ENCODE measurements at regions not wholly inside any gene's neighbourhood (a gene's known extent, or its start where the extent isn't known, plus 50 kb on each side); places are given as distances from the start of the nearest gene placed in this dataset.

- no peak for DNase-seq
- in situ Hi-C loops (cut with MboI; ENCODE audit: low pct_unique_long_range_greater_than_20kb, low sequenced_read_pairs): no loop called here
Measured at GRCh38 chr2:81136296-81136695, 831.7 kb upstream of the LRRTM1 start.

- in situ Hi-C loops (cut with MboI; ENCODE audit: low pct_unique_long_range_greater_than_20kb, low sequenced_read_pairs): no loop called here
- no peak for DNase-seq
Measured at GRCh38 chr2:81097361-81097760, 792.8 kb upstream of the LRRTM1 start.

- in situ Hi-C loops (cut with MboI; ENCODE audit: low pct_unique_long_range_greater_than_20kb, low sequenced_read_pairs): no loop called here
- DNase-seq: no peak
Measured at GRCh38 chr2:81093031-81093430, 788.5 kb upstream of the LRRTM1 start.

GRCh38 chr2:81087646-81088045, 783.1 kb upstream of the LRRTM1 start:
- DNase-seq: no peak
- in situ Hi-C loops (cut with MboI; ENCODE audit: low pct_unique_long_range_greater_than_20kb, low sequenced_read_pairs): no loop called here

- in situ Hi-C loops (cut with MboI; ENCODE audit: low pct_unique_long_range_greater_than_20kb, low sequenced_read_pairs): no loop called here
- no peak for DNase-seq
Measured at GRCh38 chr2:81084101-81084500, 779.5 kb upstream of the LRRTM1 start.

GRCh38 chr2:81078631-81079030, 774.1 kb upstream of the LRRTM1 start:
- in situ Hi-C loops (cut with MboI; ENCODE audit: low pct_unique_long_range_greater_than_20kb, low sequenced_read_pairs): no loop called here
- DNase-seq: no peak

GRCh38 chr2:81078102-81078501, 773.5 kb upstream of the LRRTM1 start:
- no peak for DNase-seq
- in situ Hi-C loops (cut with MboI; ENCODE audit: low pct_unique_long_range_greater_than_20kb, low sequenced_read_pairs): no loop called here

- no peak for DNase-seq
- in situ Hi-C loops (cut with MboI; ENCODE audit: low pct_unique_long_range_greater_than_20kb, low sequenced_read_pairs): no loop called here
Measured at GRCh38 chr2:81077396-81077795, 772.8 kb upstream of the LRRTM1 start.

GRCh38 chr2:81073412-81073811, 768.9 kb upstream of the LRRTM1 start:
- in situ Hi-C loops (cut with MboI; ENCODE audit: low pct_unique_long_range_greater_than_20kb, low sequenced_read_pairs): no loop called here
- DNase-seq: no peak

GRCh38 chr2:81068144-81068543, 763.6 kb upstream of the LRRTM1 start:
- DNase-seq: no peak
- in situ Hi-C loops (cut with MboI; ENCODE audit: low pct_unique_long_range_greater_than_20kb, low sequenced_read_pairs): no loop called here

GRCh38 chr2:81061016-81061415, 756.5 kb upstream of the LRRTM1 start:
- no peak for DNase-seq
- in situ Hi-C loops (cut with MboI; ENCODE audit: low pct_unique_long_range_greater_than_20kb, low sequenced_read_pairs): no loop called here

- in situ Hi-C loops (cut with MboI; ENCODE audit: low pct_unique_long_range_greater_than_20kb, low sequenced_read_pairs): no loop called here
Measured at GRCh38 chr2:81050580-81051095, 746.1 kb upstream of the LRRTM1 start.

GRCh38 chr2:81043681-81044080, 739.1 kb upstream of the LRRTM1 start:
- DNase-seq: no peak
- in situ Hi-C loops (cut with MboI; ENCODE audit: low pct_unique_long_range_greater_than_20kb, low sequenced_read_pairs): no loop called here

More at GRCh38 chr2:81050580-81051095, 746.1 kb upstream of the LRRTM1 start:
- no peak for DNase-seq

GRCh38 chr2:81007104-81007503, 702.6 kb upstream of the LRRTM1 start:
- in situ Hi-C loops (cut with MboI; ENCODE audit: low pct_unique_long_range_greater_than_20kb, low sequenced_read_pairs): no loop called here
- no peak for DNase-seq

GRCh38 chr2:81002906-81003305, 698.4 kb upstream of the LRRTM1 start:
- in situ Hi-C loops (cut with MboI; ENCODE audit: low pct_unique_long_range_greater_than_20kb, low sequenced_read_pairs): no loop called here
- DNase-seq: no peak

- in situ Hi-C loops (cut with MboI; ENCODE audit: low pct_unique_long_range_greater_than_20kb, low sequenced_read_pairs): no loop called here
- DNase-seq: no peak
Measured at GRCh38 chr2:80987466-80987865, 682.9 kb upstream of the LRRTM1 start.

GRCh38 chr2:80969900-80970299, 665.3 kb upstream of the LRRTM1 start:
- in situ Hi-C loops (cut with MboI; ENCODE audit: low pct_unique_long_range_greater_than_20kb, low sequenced_read_pairs): no loop called here
- DNase-seq: no peak

- DNase-seq: no peak
- in situ Hi-C loops (cut with MboI; ENCODE audit: low pct_unique_long_range_greater_than_20kb, low sequenced_read_pairs): no loop called here
Measured at GRCh38 chr2:80968450-80968849, 663.9 kb upstream of the LRRTM1 start.

GRCh38 chr2:80947601-80948130, 643.1 kb upstream of the LRRTM1 start:
- no peak for DNase-seq
- in situ Hi-C loops (cut with MboI; ENCODE audit: low pct_unique_long_range_greater_than_20kb, low sequenced_read_pairs): no loop called here

- no peak for DNase-seq
- in situ Hi-C loops (cut with MboI; ENCODE audit: low pct_unique_long_range_greater_than_20kb, low sequenced_read_pairs): no loop called here
Measured at GRCh38 chr2:80943487-80943886, 638.9 kb upstream of the LRRTM1 start.

- in situ Hi-C loops (cut with MboI; ENCODE audit: low pct_unique_long_range_greater_than_20kb, low sequenced_read_pairs): no loop called here
- DNase-seq: no peak
Measured at GRCh38 chr2:80942766-80943165, 638.2 kb upstream of the LRRTM1 start.

- DNase-seq: no peak
- in situ Hi-C loops (cut with MboI; ENCODE audit: low pct_unique_long_range_greater_than_20kb, low sequenced_read_pairs): no loop called here
Measured at GRCh38 chr2:80938463-80938862, 633.9 kb upstream of the LRRTM1 start.
